Activated CD8-positive, alpha-beta memory T cell treated with anti-CD3 and anti-CD28 coated beads, Interleukin-2, amount 10 ng/mL, durations not matched to agents 7 days and 5 days (primary cell): ENCODE measurements at regions not wholly inside any gene's neighbourhood (a gene's known extent, or its start where the extent isn't known, plus 50 kb on each side); places are given as distances from the start of the nearest gene placed in this dataset.
"Not testable (repeated sequence)": the region's sequence is repeated elsewhere in the genome, so short reads cannot be mapped to it uniquely, and the experiment has no call there.

ENCODE experiments used
- ATAC-seq: fragments of 150-1000 bp; cut with Tn5 transposase; one replicate; pipeline ENCODE4 v1.10.0; 2021; ENCODE audit warnings: moderate library complexity
- CTCF ChIA-PET: fragments of 350-600 bp; sonication (Branson Sonifier 250); formaldehyde crosslinking; loops from one replicate; lab custom pipeline; 2021; ENCODE audit warnings: antibody characterized with exemption; lab: Charles Lee
- DNase-seq: peaks from one replicate; pipeline ENCODE4 v3.0.0-alpha.2; 2020
- H3K27ac Mint-ChIP-seq: one replicate; pipeline ENCODE4 v1.8.0; 2021; ENCODE audit warnings: mild to moderate bottlenecking, mixed read lengths
- H3K27me3 Mint-ChIP-seq: one replicate; pipeline ENCODE4 v1.8.0; 2021; ENCODE audit warnings: mixed read lengths
- H3K36me3 Mint-ChIP-seq: one replicate; pipeline ENCODE4 v1.8.0; 2021; ENCODE audit warnings: mild to moderate bottlenecking, mixed read lengths
- H3K4me1 Mint-ChIP-seq: one replicate; pipeline ENCODE4 v1.8.0; 2021; ENCODE audit warnings: mixed read lengths
- H3K4me3 Mint-ChIP-seq: one replicate; pipeline ENCODE4 v1.8.0; 2021; ENCODE audit warnings: mild to moderate bottlenecking, moderate library complexity, mixed read lengths
- H3K9me3 Mint-ChIP-seq: one replicate; pipeline ENCODE4 v1.8.0; 2022; ENCODE audit warnings: low read depth, mixed read lengths

GRCh38 chr20:19921829-19922228 lies 95.3 kb upstream of the NAA20 start:
- ATAC-seq, CTCF ChIA-PET, H3K4me3 Mint-ChIP-seq, H3K27me3 Mint-ChIP-seq, DNase-seq, H3K27ac Mint-ChIP-seq, H3K36me3 Mint-ChIP-seq, H3K9me3 Mint-ChIP-seq, H3K4me1 Mint-ChIP-seq: not testable (repeated sequence)

GRCh38 chr20:19922716-19923115 lies 94.4 kb upstream of the NAA20 start:
- no peaks in the 10 kb centered on the region for H3K9me3 Mint-ChIP-seq
- peaks cover 5% of the 10 kb centered on the region for H3K27me3 Mint-ChIP-seq
- no peak for ATAC-seq
- no peak overlapping the region for H3K27ac Mint-ChIP-seq
- CTCF ChIA-PET, result no interaction called here
- H3K4me3 Mint-ChIP-seq, result no peak overlapping the region
- DNase-seq, result no peak
- H3K36me3 Mint-ChIP-seq, result no peaks in the 10 kb centered on the region
- H3K4me1 Mint-ChIP-seq, result no peaks in the 10 kb centered on the region

GRCh38 chr20:19923762-19924161 lies 93.4 kb upstream of the NAA20 start:
- Mint-ChIP-seq H3K4me3 (no peak overlapping the region), H3K36me3 (no peaks in the 10 kb centered on the region), H3K9me3 (no peaks in the 10 kb centered on the region), H3K27ac (no peak overlapping the region), H3K27me3 (peaks cover 5% of the 10 kb centered on the region), H3K4me1 (no peaks in the 10 kb centered on the region)
- ATAC-seq, result no peak
- no peak for DNase-seq
- CTCF ChIA-PET, result no interaction called here

GRCh38 chr20:19924255-19924654 lies 92.9 kb upstream of the NAA20 start:
- Mint-ChIP-seq H3K36me3 (no peaks in the 10 kb centered on the region), H3K4me3 (no peak overlapping the region), H3K4me1 (no peaks in the 10 kb centered on the region), H3K9me3 (no peaks in the 10 kb centered on the region), H3K27me3 (peaks cover 5% of the 10 kb centered on the region), H3K27ac (no peak overlapping the region)
- CTCF ChIA-PET, result no interaction called here
- no peak for ATAC-seq
- DNase-seq, result no peak

- Mint-ChIP-seq H3K4me1 (no peaks in the 10 kb centered on the region), H3K9me3 (no peaks in the 10 kb centered on the region), H3K4me3 (no peak overlapping the region), H3K36me3 (no peaks in the 10 kb centered on the region), H3K27ac (no peak overlapping the region), H3K27me3 (peaks cover 6% of the 10 kb centered on the region)
- ATAC-seq (no peak), DNase-seq (no peak)
- CTCF ChIA-PET, result no interaction called here
Measured at GRCh38 chr20:19926591-19926990, 90.6 kb upstream of the NAA20 start.

- no peaks in the 10 kb centered on the region for H3K36me3 Mint-ChIP-seq
- ATAC-seq, result no peak
- H3K4me3 Mint-ChIP-seq, result no peak overlapping the region
- H3K4me1 Mint-ChIP-seq, result no peaks in the 10 kb centered on the region
- no peak overlapping the region for H3K27ac Mint-ChIP-seq
- H3K27me3 Mint-ChIP-seq, result peaks cover 22% of the 10 kb centered on the region
- no peak for DNase-seq
- H3K9me3 Mint-ChIP-seq, result no peaks in the 10 kb centered on the region
- CTCF ChIA-PET, result no interaction called here
Measured at GRCh38 chr20:19928328-19929011, 88.7 kb upstream of the NAA20 start.

- Mint-ChIP-seq H3K4me3 (no peak overlapping the region), H3K27ac (no peak overlapping the region), H3K27me3 (peaks cover 22% of the 10 kb centered on the region), H3K4me1 (no peaks in the 10 kb centered on the region), H3K36me3 (no peaks in the 10 kb centered on the region), H3K9me3 (no peaks in the 10 kb centered on the region)
- ATAC-seq (no peak), DNase-seq (no peak)
- CTCF ChIA-PET, result no interaction called here
Measured at GRCh38 chr20:19929012-19929360, 88.2 kb upstream of the NAA20 start.

- Mint-ChIP-seq H3K36me3 (no peaks in the 10 kb centered on the region), H3K4me1 (no peaks in the 10 kb centered on the region), H3K4me3 (no peak overlapping the region), H3K27me3 (peaks cover 26% of the 10 kb centered on the region), H3K27ac (no peak overlapping the region), H3K9me3 (no peaks in the 10 kb centered on the region)
- CTCF ChIA-PET, result no interaction called here
- ATAC-seq (no peak), DNase-seq (no peak)
Measured at GRCh38 chr20:19929481-19930145, 87.5 kb upstream of the NAA20 start.

- Mint-ChIP-seq H3K27me3 (peaks cover 34% of the 10 kb centered on the region), H3K27ac (no peak overlapping the region)
- CTCF ChIA-PET, result no interaction called here
Measured at GRCh38 chr20:19930426-19930825, 86.7 kb upstream of the NAA20 start.

GRCh38 chr20:19932170-19932667 lies 84.9 kb upstream of the NAA20 start:
- no peaks in the 10 kb centered on the region for H3K9me3 Mint-ChIP-seq
- no peaks in the 10 kb centered on the region for H3K36me3 Mint-ChIP-seq
- CTCF ChIA-PET, result no interaction called here
- H3K4me1 Mint-ChIP-seq, result peaks cover 4% of the 10 kb centered on the region
- H3K27ac Mint-ChIP-seq, result no peak overlapping the region
- H3K4me3 Mint-ChIP-seq, result no peak overlapping the region
- DNase-seq (no peak), ATAC-seq (no peak)
- H3K27me3 Mint-ChIP-seq, result peaks cover 43% of the 10 kb centered on the region

More at GRCh38 chr20:19930426-19930825, 86.7 kb upstream of the NAA20 start:
- no peaks in the 10 kb centered on the region for H3K9me3 Mint-ChIP-seq
- no peak overlapping the region for H3K4me3 Mint-ChIP-seq
- H3K36me3 Mint-ChIP-seq, result no peaks in the 10 kb centered on the region
- ATAC-seq (no peak), DNase-seq (no peak)
- H3K4me1 Mint-ChIP-seq, result no peaks in the 10 kb centered on the region

GRCh38 chr20:19934792-19935491 lies 82.2 kb upstream of the NAA20 start:
- no peak overlapping the region for H3K4me3 Mint-ChIP-seq
- peaks cover 1% of the 10 kb centered on the region for H3K36me3 Mint-ChIP-seq
- peaks cover 15% of the 10 kb centered on the region for H3K4me1 Mint-ChIP-seq
- peaks cover 66% of the 10 kb centered on the region for H3K27me3 Mint-ChIP-seq
- CTCF ChIA-PET, result no interaction called here
- DNase-seq (no peak), ATAC-seq (no peak)
- H3K9me3 Mint-ChIP-seq, result no peaks in the 10 kb centered on the region
- H3K27ac Mint-ChIP-seq, result no peak overlapping the region

- no peak overlapping the region for H3K27ac Mint-ChIP-seq
- ATAC-seq (no peak), DNase-seq (no peak)
- no peaks in the 10 kb centered on the region for H3K9me3 Mint-ChIP-seq
- H3K27me3 Mint-ChIP-seq, result peaks cover 73% of the 10 kb centered on the region
- CTCF ChIA-PET, result no interaction called here
- H3K4me1 Mint-ChIP-seq, result peaks cover 15% of the 10 kb centered on the region
- no peak overlapping the region for H3K4me3 Mint-ChIP-seq
- H3K36me3 Mint-ChIP-seq, result peaks cover 1% of the 10 kb centered on the region
Measured at GRCh38 chr20:19935842-19936241, 81.3 kb upstream of the NAA20 start.

- Mint-ChIP-seq H3K36me3 (peaks cover 1% of the 10 kb centered on the region), H3K27ac (no peak overlapping the region), H3K4me3 (no peak overlapping the region), H3K27me3 (peaks cover 78% of the 10 kb centered on the region), H3K4me1 (peaks cover 15% of the 10 kb centered on the region), H3K9me3 (no peaks in the 10 kb centered on the region)
- ATAC-seq (no peak), DNase-seq (no peak)
- CTCF ChIA-PET, result no interaction called here
Measured at GRCh38 chr20:19936466-19937200, 80.5 kb upstream of the NAA20 start.
